Panc1 (cell line): ENCODE measurements at regions not wholly inside any gene's neighbourhood (a gene's known extent, or its start where the extent isn't known, plus 50 kb on each side); places are given as distances from the start of the nearest gene placed in this dataset.

ENCODE experiments used
- POLR2AphosphoS5 ChIP-seq: IDR thresholded peaks from 2 replicates; pipeline ENCODE4 v1.6.1; 2012; ENCODE audit warnings: mild to moderate bottlenecking, low read depth, low read length, moderate library complexity
- TCF7L2 ChIP-seq: IDR thresholded peaks from 2 replicates; pipeline ENCODE4 v1.6.1; 2011; ENCODE audit warnings: mild to moderate bottlenecking, low read depth, low read length, inconsistent platforms
- TF ChIP-seq, protein P1 (sequence below), 2 experiments: IDR thresholded peaks; 2 replicates each; pipeline ENCODE4 v1.6.1; 2011 to 2012; ENCODE audit warnings: low read depth in 2 of 2, control low read depth in 1 of 2, low read length in 1 of 2, mild to moderate bottlenecking in 1 of 2, moderate library complexity in 1 of 2; ENCODE audit not compliant: insufficient read depth in 1 of 2
- TF ChIP-seq, protein P2 (sequence below): fragments of 450-650 bp; IDR thresholded peaks from 2 replicates; pipeline ENCODE4 v1.5.1; 2017; ENCODE audit warnings: mild to moderate bottlenecking

DNA sequence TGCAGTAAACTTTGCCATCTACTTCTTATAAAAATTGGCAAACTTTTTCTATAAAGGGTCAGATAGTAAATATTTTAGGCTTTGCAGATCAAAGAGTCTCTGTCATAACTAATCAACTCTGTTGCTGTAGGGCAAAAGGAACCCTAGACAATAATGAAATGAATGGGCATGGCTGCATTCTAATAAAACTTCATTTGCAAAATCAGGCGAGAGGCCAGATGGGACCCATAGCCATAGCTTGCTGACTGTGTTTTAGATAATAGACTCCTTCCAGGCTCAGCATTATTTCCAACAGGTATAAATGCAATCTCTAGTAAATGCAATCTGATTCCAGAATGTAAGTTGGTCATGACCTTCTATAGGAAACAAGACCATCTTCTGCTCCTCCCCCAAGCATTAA is 490.7 kb downstream of the TOX3 start:
- TF ChIP-seq POLR2AphosphoS5 (no peak), TCF7L2 (no peak)
- TF ChIP-seq, protein P1, sequence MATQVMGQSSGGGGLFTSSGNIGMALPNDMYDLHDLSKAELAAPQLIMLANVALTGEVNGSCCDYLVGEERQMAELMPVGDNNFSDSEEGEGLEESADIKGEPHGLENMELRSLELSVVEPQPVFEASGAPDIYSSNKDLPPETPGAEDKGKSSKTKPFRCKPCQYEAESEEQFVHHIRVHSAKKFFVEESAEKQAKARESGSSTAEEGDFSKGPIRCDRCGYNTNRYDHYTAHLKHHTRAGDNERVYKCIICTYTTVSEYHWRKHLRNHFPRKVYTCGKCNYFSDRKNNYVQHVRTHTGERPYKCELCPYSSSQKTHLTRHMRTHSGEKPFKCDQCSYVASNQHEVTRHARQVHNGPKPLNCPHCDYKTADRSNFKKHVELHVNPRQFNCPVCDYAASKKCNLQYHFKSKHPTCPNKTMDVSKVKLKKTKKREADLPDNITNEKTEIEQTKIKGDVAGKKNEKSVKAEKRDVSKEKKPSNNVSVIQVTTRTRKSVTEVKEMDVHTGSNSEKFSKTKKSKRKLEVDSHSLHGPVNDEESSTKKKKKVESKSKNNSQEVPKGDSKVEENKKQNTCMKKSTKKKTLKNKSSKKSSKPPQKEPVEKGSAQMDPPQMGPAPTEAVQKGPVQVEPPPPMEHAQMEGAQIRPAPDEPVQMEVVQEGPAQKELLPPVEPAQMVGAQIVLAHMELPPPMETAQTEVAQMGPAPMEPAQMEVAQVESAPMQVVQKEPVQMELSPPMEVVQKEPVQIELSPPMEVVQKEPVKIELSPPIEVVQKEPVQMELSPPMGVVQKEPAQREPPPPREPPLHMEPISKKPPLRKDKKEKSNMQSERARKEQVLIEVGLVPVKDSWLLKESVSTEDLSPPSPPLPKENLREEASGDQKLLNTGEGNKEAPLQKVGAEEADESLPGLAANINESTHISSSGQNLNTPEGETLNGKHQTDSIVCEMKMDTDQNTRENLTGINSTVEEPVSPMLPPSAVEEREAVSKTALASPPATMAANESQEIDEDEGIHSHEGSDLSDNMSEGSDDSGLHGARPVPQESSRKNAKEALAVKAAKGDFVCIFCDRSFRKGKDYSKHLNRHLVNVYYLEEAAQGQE (IDR thresholded peaks at IDR 0.05; ENCODE audit: insufficient read depth in 1 of 2, low read depth in 2 of 2, low read length in 1 of 2), result no peak
- TF ChIP-seq, protein P2, sequence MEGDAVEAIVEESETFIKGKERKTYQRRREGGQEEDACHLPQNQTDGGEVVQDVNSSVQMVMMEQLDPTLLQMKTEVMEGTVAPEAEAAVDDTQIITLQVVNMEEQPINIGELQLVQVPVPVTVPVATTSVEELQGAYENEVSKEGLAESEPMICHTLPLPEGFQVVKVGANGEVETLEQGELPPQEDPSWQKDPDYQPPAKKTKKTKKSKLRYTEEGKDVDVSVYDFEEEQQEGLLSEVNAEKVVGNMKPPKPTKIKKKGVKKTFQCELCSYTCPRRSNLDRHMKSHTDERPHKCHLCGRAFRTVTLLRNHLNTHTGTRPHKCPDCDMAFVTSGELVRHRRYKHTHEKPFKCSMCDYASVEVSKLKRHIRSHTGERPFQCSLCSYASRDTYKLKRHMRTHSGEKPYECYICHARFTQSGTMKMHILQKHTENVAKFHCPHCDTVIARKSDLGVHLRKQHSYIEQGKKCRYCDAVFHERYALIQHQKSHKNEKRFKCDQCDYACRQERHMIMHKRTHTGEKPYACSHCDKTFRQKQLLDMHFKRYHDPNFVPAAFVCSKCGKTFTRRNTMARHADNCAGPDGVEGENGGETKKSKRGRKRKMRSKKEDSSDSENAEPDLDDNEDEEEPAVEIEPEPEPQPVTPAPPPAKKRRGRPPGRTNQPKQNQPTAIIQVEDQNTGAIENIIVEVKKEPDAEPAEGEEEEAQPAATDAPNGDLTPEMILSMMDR, result no peak
